GM13977 (cell line): ENCODE measurements at regions not wholly inside any gene's neighbourhood (a gene's known extent, or its start where the extent isn't known, plus 50 kb on each side); places are given as distances from the start of the nearest gene placed in this dataset.

Experiments
- DNase-seq: peaks from one replicate; pipeline ENCODE4 v3.0.0; 2012; ENCODE audit warnings: low spot score
- CTCF ChIP-seq: IDR thresholded peaks from 2 replicates; pipeline ENCODE4 v1.5.1; 2012; ENCODE audit warnings: mild to moderate bottlenecking, control low read depth; ENCODE audit not compliant: insufficient read depth; ENCODE audit errors: extremely low read depth, missing control alignments
- in situ Hi-C: fragments of 300-500 bp; cut with MboI; formaldehyde crosslinking; loops from one replicate; pipeline ENCODE4 v1.12.0; 2022; ENCODE audit warnings: low sequenced_read_pairs, low pct_unique_long_range_greater_than_20kb, mixed read lengths, inconsistent platforms; ENCODE audit not compliant: unreplicated experiment

GRCh38 chr5:74244406-74244805 lies 396.1 kb downstream of the ENC1 start:
- TF ChIP-seq CTCF, result no peak
- DNase-seq, result no peak
- in situ Hi-C loops, result no loop called here

GRCh38 chr5:74243634-74244033 lies 396.9 kb downstream of the ENC1 start:
- DNase-seq, result no peak
- in situ Hi-C loops, result no loop called here
- TF ChIP-seq CTCF, result no peak

GRCh38 chr5:74242516-74242915 lies 398.0 kb downstream of the ENC1 start:
- no peak for TF ChIP-seq CTCF
- in situ Hi-C loops, result no loop called here
- DNase-seq, result no peak

- DNase-seq, result no peak
- no peak for TF ChIP-seq CTCF
- in situ Hi-C loops, result no loop called here
These were observed 398.8 kb downstream of the ENC1 start for GRCh38 chr5:74241751-74242140.

GRCh38 chr5:74240783-74241750 lies 399.5 kb downstream of the ENC1 start:
- in situ Hi-C loops, result no loop called here
- TF ChIP-seq CTCF, result no peak
- no peak for DNase-seq

- no peak for DNase-seq
- TF ChIP-seq CTCF, result no peak
- in situ Hi-C loops, result no loop called here
These were observed 401.3 kb downstream of the ENC1 start for GRCh38 chr5:74239261-74239660.
